ENCODE measurements at regions not wholly inside any gene's neighbourhood (a gene's known extent, or its start where the extent isn't known, plus 50 kb on each side); places are given as distances from the start of the nearest gene placed in this dataset.

DNA sequence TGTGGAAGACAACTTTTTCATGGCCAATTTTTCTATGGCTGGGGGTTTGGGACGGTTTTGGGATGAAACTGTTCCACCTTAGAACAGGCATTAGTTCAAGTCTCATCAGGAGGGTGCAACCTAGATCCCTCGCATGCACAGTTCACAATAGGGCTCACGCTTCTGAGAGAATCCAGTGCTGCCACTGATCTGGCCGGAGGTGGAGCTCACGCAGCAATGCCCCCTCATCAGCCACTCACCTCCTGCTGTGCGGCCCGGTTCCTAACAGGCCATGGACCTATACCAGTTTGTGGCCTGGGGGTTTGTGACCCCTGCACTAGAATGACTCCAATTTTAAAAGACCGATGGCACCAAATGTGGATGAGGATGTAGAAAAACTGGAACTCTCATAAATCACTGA lies 127.2 kb upstream of the IER5L start:
- TF ChIP-seq POLR2A (IDR thresholded peaks at IDR 0.05): no peak
- TF ChIP-seq, protein P1, sequence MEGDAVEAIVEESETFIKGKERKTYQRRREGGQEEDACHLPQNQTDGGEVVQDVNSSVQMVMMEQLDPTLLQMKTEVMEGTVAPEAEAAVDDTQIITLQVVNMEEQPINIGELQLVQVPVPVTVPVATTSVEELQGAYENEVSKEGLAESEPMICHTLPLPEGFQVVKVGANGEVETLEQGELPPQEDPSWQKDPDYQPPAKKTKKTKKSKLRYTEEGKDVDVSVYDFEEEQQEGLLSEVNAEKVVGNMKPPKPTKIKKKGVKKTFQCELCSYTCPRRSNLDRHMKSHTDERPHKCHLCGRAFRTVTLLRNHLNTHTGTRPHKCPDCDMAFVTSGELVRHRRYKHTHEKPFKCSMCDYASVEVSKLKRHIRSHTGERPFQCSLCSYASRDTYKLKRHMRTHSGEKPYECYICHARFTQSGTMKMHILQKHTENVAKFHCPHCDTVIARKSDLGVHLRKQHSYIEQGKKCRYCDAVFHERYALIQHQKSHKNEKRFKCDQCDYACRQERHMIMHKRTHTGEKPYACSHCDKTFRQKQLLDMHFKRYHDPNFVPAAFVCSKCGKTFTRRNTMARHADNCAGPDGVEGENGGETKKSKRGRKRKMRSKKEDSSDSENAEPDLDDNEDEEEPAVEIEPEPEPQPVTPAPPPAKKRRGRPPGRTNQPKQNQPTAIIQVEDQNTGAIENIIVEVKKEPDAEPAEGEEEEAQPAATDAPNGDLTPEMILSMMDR (IDR thresholded peaks at IDR 0.05): no peak

All from body of pancreas (tissue), 4 donors.